Testis (tissue), 2 donors: ENCODE measurements at regions not wholly inside any gene's neighbourhood (a gene's known extent, or its start where the extent isn't known, plus 50 kb on each side); places are given as distances from the start of the nearest gene placed in this dataset.

Experiments
- CTCF ChIP-seq, 3 experiments: fragments of 450-650 bp in 2 of 3; fragments of 200-600 bp in 1 of 3; sonication (generic) in 1 of 3; IDR thresholded peaks; one replicate each; pipeline ENCODE4 v1.5.1; 2016 to 2019; ENCODE audit warnings: antibody characterized with exemption in 3 of 3, mild to moderate bottlenecking in 2 of 3, moderate library complexity in 1 of 3
- POLR2A ChIP-seq: fragments of 450-650 bp; IDR thresholded peaks from one replicate; pipeline ENCODE4 v1.6.1; 2017; ENCODE audit warnings: antibody characterized with exemption, mild to moderate bottlenecking, moderate library complexity

- TF ChIP-seq CTCF (IDR thresholded peaks at IDR 0.05) = no peak
- TF ChIP-seq POLR2A = no peak
Measured at GRCh38 chr17:5877366-5877765, 192.8 kb upstream of the WSCD1 start.
